H1 (cell line): ENCODE measurements at regions not wholly inside any gene's neighbourhood (a gene's known extent, or its start where the extent isn't known, plus 50 kb on each side); places are given as distances from the start of the nearest gene placed in this dataset.

ENCODE experiments used
- CTCF ChIA-PET: fragments of 300-600 bp; sonication (Branson Sonifier 250); formaldehyde crosslinking; loops from one replicate; lab custom pipeline; 2021; ENCODE audit not compliant: partially characterized antibody; lab: Charles Lee
- POLR2A ChIA-PET: fragments of 300-600 bp; sonication (Branson Sonifier 250); formaldehyde crosslinking; loops from one replicate; lab custom pipeline; 2021; ENCODE audit warnings: inconsistent platforms; ENCODE audit not compliant: partially characterized antibody; lab: Charles Lee
- DNase-seq, 2 experiments: peaks; one replicate each; pipeline versions ENCODE4 v3.0.0 to v3.0.0-alpha.2; 2010 to 2022; ENCODE audit warnings: low spot score in 2 of 2, low read depth in 1 of 2, mixed read lengths in 1 of 2
- FAIRE-seq: peaks from 2 replicates; lab custom pipeline; 2011; peaks lifted over from hg19 to GRCh38; lab: Jason Lieb, UNC
- H2AFZ ChIP-seq: 2 replicates; pipeline ENCODE4 v1.8.1; 2012; ENCODE audit warnings: low read length, inconsistent platforms
- H2AK5ac ChIP-seq: 2 replicates; pipeline ENCODE4 v1.6.1; 2013; ENCODE audit warnings: low read depth, low read length
- H2BK120ac ChIP-seq: replicated peaks from 2 replicates; pipeline ENCODE3; 2013; ENCODE audit warnings: low read depth, low read length, inconsistent platforms
- H2BK12ac ChIP-seq: 2 replicates; pipeline ENCODE4 v1.6.1; 2013; ENCODE audit warnings: low read depth, low read length
- H2BK15ac ChIP-seq: 2 replicates; pipeline ENCODE4 v1.6.1; 2013; ENCODE audit warnings: low read length
- H2BK20ac ChIP-seq: 2 replicates; pipeline ENCODE4 v1.6.1; 2013; ENCODE audit warnings: low read length
- H2BK5ac ChIP-seq: 2 replicates; pipeline ENCODE4 v1.6.1; 2013; ENCODE audit warnings: low read depth, low read length
- H3K14ac ChIP-seq: 2 replicates; pipeline ENCODE4 v1.6.1; 2013; ENCODE audit warnings: inconsistent platforms; ENCODE audit not compliant: insufficient read length
- H3K18ac ChIP-seq: 2 replicates; pipeline ENCODE4 v1.6.1; 2013; ENCODE audit warnings: low read length; ENCODE audit errors: extremely low read depth
- H3K23ac ChIP-seq: 2 replicates; pipeline ENCODE4 v1.6.1; 2013; ENCODE audit warnings: inconsistent platforms; ENCODE audit not compliant: insufficient read length
- H3K23me2 ChIP-seq: 2 replicates; pipeline ENCODE4 v1.6.1; 2013; ENCODE audit warnings: low read depth, low read length
- H3K27ac ChIP-seq: 2 replicates; pipeline ENCODE4 v1.6.1; 2011; ENCODE audit warnings: low read depth, low read length, inconsistent platforms
- H3K27me3 ChIP-seq, 4 experiments: replicated peaks in 1 of 4; 1 replicate in 1 of 4; 2 replicates in 3 of 4; pipeline versions ENCODE4 v1.6.1 to v1.8.1; 2011 to 2013; ENCODE audit warnings: low read length in 3 of 4, mild to moderate bottlenecking in 3 of 4, inconsistent platforms in 2 of 4, mixed read lengths in 2 of 4, moderate library complexity in 1 of 4; ENCODE audit not compliant: control insufficient read depth in 3 of 4, insufficient read depth in 3 of 4; ENCODE audit errors: extremely low read depth in 1 of 4
- H3K36me3 ChIP-seq, 4 experiments: 2 replicates each; pipeline versions ENCODE4 v1.6.1 to v1.8.1; 2011 to 2013; ENCODE audit warnings: mild to moderate bottlenecking in 4 of 4, low read length in 3 of 4, moderate library complexity in 2 of 4, control low read depth in 1 of 4, inconsistent platforms in 1 of 4; ENCODE audit not compliant: insufficient read depth in 4 of 4, control insufficient read depth in 2 of 4
- H3K4ac ChIP-seq: replicated peaks from 2 replicates; pipeline ENCODE3; 2013; ENCODE audit warnings: low read length, low read depth, mixed read lengths, inconsistent platforms; ENCODE audit not compliant: insufficient read length
- H3K4me1 ChIP-seq, 4 experiments: replicated peaks in 1 of 4; 1 replicate in 1 of 4; 2 replicates in 3 of 4; pipeline versions ENCODE4 v1.6.1 to v1.8.1; 2011 to 2013; ENCODE audit warnings: low read length in 3 of 4, inconsistent platforms in 2 of 4, mixed read lengths in 1 of 4; ENCODE audit not compliant: insufficient read depth in 4 of 4, control insufficient read depth in 3 of 4
- H3K4me2 ChIP-seq, 2 experiments: 2 replicates each; pipeline versions ENCODE4 v1.6.1 to v1.8.1; 2011 to 2013; ENCODE audit warnings: low read depth in 2 of 2, low read length in 2 of 2, control low read depth in 1 of 2, inconsistent platforms in 1 of 2, mild to moderate bottlenecking in 1 of 2; ENCODE audit not compliant: insufficient read depth in 1 of 2
- H3K4me3 ChIP-seq, 4 experiments: fragments of 200-600, 300-600 bp in 1 of 4; sonication (generic), shearing (Covaris generic), sonication (Bioruptor Twin) in 1 of 4; 2 replicates each; pipeline versions ENCODE4 v1.5.1 to v1.8.1; 2011 to 2016; ENCODE audit warnings: low read length in 4 of 4, low read depth in 3 of 4, control low read depth in 2 of 4, inconsistent platforms in 2 of 4, mild to moderate bottlenecking in 2 of 4, mixed read lengths in 1 of 4, moderate library complexity in 1 of 4; ENCODE audit not compliant: insufficient read depth in 2 of 4; ENCODE audit errors: extremely low read depth in 1 of 4
- H3K56ac ChIP-seq: replicated peaks from 2 replicates; pipeline ENCODE3; 2013; ENCODE audit warnings: low read depth, mild to moderate bottlenecking, mixed read lengths, low read length, inconsistent platforms; ENCODE audit not compliant: insufficient read length
- H3K79me1 ChIP-seq: 2 replicates; pipeline ENCODE4 v1.6.1; 2013; ENCODE audit warnings: low read depth, low read length, control low read depth
- H3K79me2 ChIP-seq, 2 experiments: 2 replicates each; pipeline versions ENCODE4 v1.6.1 to v1.8.1; 2012 to 2013; ENCODE audit warnings: low read length in 2 of 2, mild to moderate bottlenecking in 2 of 2, inconsistent platforms in 1 of 2; ENCODE audit not compliant: insufficient read depth in 2 of 2, control insufficient read depth in 1 of 2
- H3K9ac ChIP-seq, 4 experiments: replicated peaks in 1 of 4; 1 replicate in 1 of 4; 2 replicates in 3 of 4; pipeline versions ENCODE4 v1.6.1 to v1.8.1; 2011 to 2013; ENCODE audit warnings: low read depth in 3 of 4, low read length in 3 of 4, control low read depth in 2 of 4, mild to moderate bottlenecking in 2 of 4, moderate library complexity in 2 of 4, inconsistent platforms in 1 of 4; ENCODE audit errors: extremely low read depth in 1 of 4
- H3K9me3 ChIP-seq, 2 experiments: 2 replicates each; pipeline versions ENCODE4 v1.6.1 to v1.8.1; 2012 to 2013; ENCODE audit warnings: mild to moderate bottlenecking in 2 of 2, moderate library complexity in 2 of 2, control low read depth in 1 of 2, inconsistent platforms in 1 of 2, low read depth in 1 of 2, low read length in 1 of 2, mixed read lengths in 1 of 2; ENCODE audit not compliant: insufficient read depth in 2 of 2
- H4K20me1 ChIP-seq, 2 experiments: replicated peaks in 1 of 2; 2 replicates each; pipeline versions ENCODE3 to v1.8.1; 2011 to 2013; ENCODE audit warnings: inconsistent platforms in 2 of 2, low read length in 2 of 2, mild to moderate bottlenecking in 1 of 2; ENCODE audit not compliant: insufficient read depth in 2 of 2, control insufficient read depth in 1 of 2
- H4K5ac ChIP-seq: 2 replicates; pipeline ENCODE4 v1.6.1; 2013; ENCODE audit warnings: low read length, low read depth, mixed read lengths, inconsistent platforms; ENCODE audit not compliant: insufficient read length
- H4K8ac ChIP-seq: 2 replicates; pipeline ENCODE4 v1.8.0; 2013; ENCODE audit warnings: mild to moderate bottlenecking, moderate library complexity, low read length, inconsistent platforms; ENCODE audit not compliant: insufficient read depth; ENCODE audit errors: extremely low read depth
- H4K91ac ChIP-seq: replicated peaks from 2 replicates; pipeline ENCODE3; 2013; ENCODE audit warnings: low read length, mixed read lengths, inconsistent platforms; ENCODE audit not compliant: insufficient read length
- SAP30 ChIP-seq: fragments of 300-600 bp; sonication (generic); IDR thresholded peaks from 2 replicates; pipeline ENCODE4 v1.7.1; 2012; ENCODE audit warnings: low read length, moderate library complexity, mild to moderate bottlenecking, inconsistent platforms; ENCODE audit not compliant: insufficient read depth, insufficient replicate concordance
- WGBS, 2 experiments: shearing (Covaris generic) in 1 of 2; methylation state at CpG; one replicate each; pipeline versions ENCODE4 v1.1.6 to v1.1.7; 2013 to 2015; ENCODE audit warnings: low lambda C conversion rate in 2 of 2, mixed read lengths in 2 of 2, inconsistent platforms in 1 of 2, low coverage in 1 of 2, missing lambda C conversion rate in 1 of 2; ENCODE audit not compliant: insufficient replicate concordance in 2 of 2, insufficient coverage in 1 of 2, insufficient read length in 1 of 2; ENCODE audit errors: extremely low coverage in 1 of 2, missing lambda C conversion rate in 1 of 2; 5-methylcytosine and 5-hydroxymethylcytosine counted together

- WGBS, 2 experiments: 87% methylated on average over 2 of the region's 2 CpGs; no CpG with 5 or more reads in 1 of the 2 experiments
- H3K4me1 ChIP-seq: peaks cover 0 to 3% (median 0%) of the 10 kb centered on the region in 4 experiments; a peak in 1 of 7 replicates
- H3K14ac ChIP-seq: no peak overlapping the region
- H2BK12ac ChIP-seq: no peak overlapping the region
- H3K4me2 ChIP-seq: no peak overlapping the region
- H3K23ac ChIP-seq: no peak overlapping the region
- DNase-seq (no peak), FAIRE-seq (no peak)
- H3K27me3 ChIP-seq: no peaks in the 10 kb centered on the region
- H4K20me1 ChIP-seq: no peaks in the 10 kb centered on the region
- no peaks in the 10 kb centered on the region for H3K79me1 ChIP-seq
- TF ChIP-seq SAP30: no peak
- no peak overlapping the region for H3K18ac ChIP-seq
- H4K91ac ChIP-seq: no peak overlapping the region
- H3K4me3 ChIP-seq: no peak overlapping the region
- H2BK15ac ChIP-seq: no peak overlapping the region
- H3K36me3 ChIP-seq: no peaks in the 10 kb centered on the region
- CTCF ChIA-PET: no interaction called here
- H2BK5ac ChIP-seq: no peak overlapping the region
- no peak overlapping the region for H3K27ac ChIP-seq
- H2AFZ ChIP-seq: no peak overlapping the region
- no peak overlapping the region for H2BK20ac ChIP-seq
- H3K4ac ChIP-seq: no peak overlapping the region
- H3K56ac ChIP-seq: no peak overlapping the region
- no peaks in the 10 kb centered on the region for H3K23me2 ChIP-seq
- no peak overlapping the region for H4K5ac ChIP-seq
- no peak overlapping the region for H2AK5ac ChIP-seq
- H3K79me2 ChIP-seq: no peaks in the 10 kb centered on the region
- H3K9me3 ChIP-seq: no peaks in the 10 kb centered on the region
- H4K8ac ChIP-seq: no peak overlapping the region
- no peak overlapping the region for H3K9ac ChIP-seq
- no peak overlapping the region for H2BK120ac ChIP-seq
- POLR2A ChIA-PET: no interaction called here
Observed at GRCh38 chr3:176167272-176167671, 1030.0 kb downstream of the TBL1XR1 start.
